Osteoblast (primary cell): ENCODE measurements at regions not wholly inside any gene's neighbourhood (a gene's known extent, or its start where the extent isn't known, plus 50 kb on each side); places are given as distances from the start of the nearest gene placed in this dataset.

Experiments used
- DNase-seq: peaks from one replicate; pipeline ENCODE4 v3.0.0; 2011; ENCODE audit warnings: low spot score, mixed read lengths; ENCODE audit not compliant: insufficient read length; ENCODE audit errors: missing footprints
- H2AFZ ChIP-seq: 2 replicates; pipeline ENCODE4 v1.6.0; 2011; ENCODE audit warnings: mild to moderate bottlenecking, low read length
- H3K27ac ChIP-seq: 2 replicates; pipeline ENCODE4 v1.5.1; 2011; ENCODE audit warnings: mild to moderate bottlenecking, low read depth, low read length, moderate library complexity
- H3K27me3 ChIP-seq: 2 replicates; pipeline ENCODE4 v1.6.0; 2012; ENCODE audit warnings: mild to moderate bottlenecking, control low read depth, inconsistent platforms, low read length, moderate library complexity; ENCODE audit not compliant: insufficient read depth
- H3K36me3 ChIP-seq: 2 replicates; pipeline ENCODE4 v1.5.1; 2011; ENCODE audit warnings: mild to moderate bottlenecking, low read length, control low read depth, moderate library complexity; ENCODE audit not compliant: insufficient read depth
- H3K4me1 ChIP-seq: 2 replicates; pipeline ENCODE4 v1.5.1; 2011; ENCODE audit warnings: mild to moderate bottlenecking, low read length, control low read depth, moderate library complexity; ENCODE audit not compliant: insufficient read depth
- H3K4me2 ChIP-seq: 2 replicates; pipeline ENCODE4 v1.6.0; 2011; ENCODE audit warnings: mild to moderate bottlenecking, low read length; ENCODE audit not compliant: insufficient read depth
- H3K4me3 ChIP-seq: fragments of 200-600 bp; sonication (generic); 3 replicates; pipeline ENCODE4 v1.5.1; 2012; ENCODE audit warnings: mild to moderate bottlenecking, low read length, inconsistent platforms; ENCODE audit not compliant: insufficient read depth
- H3K79me2 ChIP-seq: 2 replicates; pipeline ENCODE4 v1.6.0; 2012; ENCODE audit warnings: mild to moderate bottlenecking, low read length, control low read depth, inconsistent platforms; ENCODE audit not compliant: insufficient read depth
- H3K9me3 ChIP-seq: 2 replicates; pipeline ENCODE4 v1.5.1; 2011; ENCODE audit warnings: low read depth, low read length, control low read depth
- H4K20me1 ChIP-seq: 2 replicates; pipeline ENCODE4 v1.6.0; 2012; ENCODE audit warnings: mild to moderate bottlenecking, low read length, control low read depth; ENCODE audit not compliant: insufficient read depth
- TF ChIP-seq, protein P1 (sequence below): IDR thresholded peaks from 2 replicates; pipeline ENCODE4 v1.5.1; 2011; ENCODE audit warnings: mild to moderate bottlenecking, low read depth, low read length, moderate library complexity; ENCODE audit errors: extremely low read depth

DNA sequence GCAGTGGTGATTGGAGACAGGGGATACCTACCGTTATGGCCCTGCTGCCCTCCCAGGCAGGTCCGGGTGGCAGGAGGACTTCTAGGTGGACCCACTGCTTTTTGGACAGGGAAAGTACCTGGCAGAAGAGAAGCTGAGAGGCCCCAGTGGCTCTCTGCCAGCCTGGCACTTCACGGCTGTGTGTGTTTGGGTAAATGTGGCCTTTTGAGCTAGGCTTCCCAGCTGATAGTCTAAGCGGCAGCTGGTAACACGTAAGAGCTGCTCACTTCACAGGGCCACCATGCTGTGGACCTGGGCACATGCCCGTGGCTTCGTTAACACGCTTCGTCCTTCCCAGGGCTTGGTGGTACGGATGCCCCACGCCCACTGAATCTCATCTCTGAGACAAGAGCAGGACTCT is 92.0 kb upstream of the CLCN4 start:
- Histone ChIP-seq H3K36me3 (peaks cover 12% of the 10 kb centered on the region), H3K4me1 (no peaks in the 10 kb centered on the region), H3K9me3 (no peaks in the 10 kb centered on the region)

DNA sequence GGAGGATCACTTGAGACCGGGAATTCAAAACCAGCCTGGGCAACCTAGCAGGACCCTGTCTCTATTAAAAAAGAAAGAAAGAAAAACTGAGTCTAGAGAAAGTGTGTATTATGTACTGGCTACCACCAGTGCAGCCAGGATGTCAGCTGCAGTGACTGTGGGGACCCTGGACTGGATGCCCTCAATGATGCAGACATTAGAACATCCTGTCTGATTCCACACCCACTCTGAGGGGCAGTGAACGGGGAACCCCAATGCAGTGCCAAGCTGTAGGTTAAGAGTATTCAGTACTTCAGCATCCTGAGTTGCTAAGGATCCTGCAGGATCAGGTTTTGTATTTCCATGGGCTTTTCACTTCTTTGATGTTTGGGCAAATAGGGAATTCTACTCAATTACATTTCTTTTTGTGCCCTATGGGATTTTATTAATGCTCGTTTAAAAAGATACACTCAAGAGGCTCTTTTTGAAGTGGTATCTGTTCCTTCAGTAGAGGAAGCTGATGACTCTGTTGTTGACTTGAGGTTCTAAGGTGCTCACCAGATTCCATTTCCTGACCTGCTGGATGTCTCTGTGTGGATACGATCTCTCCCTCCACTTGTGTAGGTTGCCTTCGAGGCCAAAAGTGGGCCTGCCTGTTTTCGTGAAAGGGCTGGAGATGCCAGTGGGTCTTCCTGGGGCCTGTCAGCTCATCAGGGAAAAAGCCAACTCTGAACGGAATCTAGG is 85.9 kb upstream of the CLCN4 start:
- Histone ChIP-seq H4K20me1 (peaks cover 12% of the 10 kb centered on the region), H3K36me3 (peaks cover 21% of the 10 kb centered on the region), H3K27me3 (no peaks in the 10 kb centered on the region), H3K4me1 (no peaks in the 10 kb centered on the region), H2AFZ (no peak overlapping the region), H3K9me3 (no peaks in the 10 kb centered on the region), H3K27ac (no peak overlapping the region), H3K4me2 (no peak overlapping the region), H3K79me2 (peaks cover 3% of the 10 kb centered on the region), H3K4me3 (no peak overlapping the region)
- TF ChIP-seq, protein P1, sequence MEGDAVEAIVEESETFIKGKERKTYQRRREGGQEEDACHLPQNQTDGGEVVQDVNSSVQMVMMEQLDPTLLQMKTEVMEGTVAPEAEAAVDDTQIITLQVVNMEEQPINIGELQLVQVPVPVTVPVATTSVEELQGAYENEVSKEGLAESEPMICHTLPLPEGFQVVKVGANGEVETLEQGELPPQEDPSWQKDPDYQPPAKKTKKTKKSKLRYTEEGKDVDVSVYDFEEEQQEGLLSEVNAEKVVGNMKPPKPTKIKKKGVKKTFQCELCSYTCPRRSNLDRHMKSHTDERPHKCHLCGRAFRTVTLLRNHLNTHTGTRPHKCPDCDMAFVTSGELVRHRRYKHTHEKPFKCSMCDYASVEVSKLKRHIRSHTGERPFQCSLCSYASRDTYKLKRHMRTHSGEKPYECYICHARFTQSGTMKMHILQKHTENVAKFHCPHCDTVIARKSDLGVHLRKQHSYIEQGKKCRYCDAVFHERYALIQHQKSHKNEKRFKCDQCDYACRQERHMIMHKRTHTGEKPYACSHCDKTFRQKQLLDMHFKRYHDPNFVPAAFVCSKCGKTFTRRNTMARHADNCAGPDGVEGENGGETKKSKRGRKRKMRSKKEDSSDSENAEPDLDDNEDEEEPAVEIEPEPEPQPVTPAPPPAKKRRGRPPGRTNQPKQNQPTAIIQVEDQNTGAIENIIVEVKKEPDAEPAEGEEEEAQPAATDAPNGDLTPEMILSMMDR, result no peak
- no peak for DNase-seq

More for the DNA sequence above, 92.0 kb upstream of the CLCN4 start:
- no peak overlapping the region for H3K4me3 ChIP-seq
- H3K27me3 ChIP-seq, result no peaks in the 10 kb centered on the region
- H3K27ac ChIP-seq, result no peak overlapping the region
- TF ChIP-seq, protein P1, result no peak
- H3K4me2 ChIP-seq, result no peak overlapping the region
- no peak overlapping the region for H2AFZ ChIP-seq
- peaks cover 13% of the 10 kb centered on the region for H3K79me2 ChIP-seq
- DNase-seq, result no peak
- H4K20me1 ChIP-seq, result peaks cover 9% of the 10 kb centered on the region

DNA sequence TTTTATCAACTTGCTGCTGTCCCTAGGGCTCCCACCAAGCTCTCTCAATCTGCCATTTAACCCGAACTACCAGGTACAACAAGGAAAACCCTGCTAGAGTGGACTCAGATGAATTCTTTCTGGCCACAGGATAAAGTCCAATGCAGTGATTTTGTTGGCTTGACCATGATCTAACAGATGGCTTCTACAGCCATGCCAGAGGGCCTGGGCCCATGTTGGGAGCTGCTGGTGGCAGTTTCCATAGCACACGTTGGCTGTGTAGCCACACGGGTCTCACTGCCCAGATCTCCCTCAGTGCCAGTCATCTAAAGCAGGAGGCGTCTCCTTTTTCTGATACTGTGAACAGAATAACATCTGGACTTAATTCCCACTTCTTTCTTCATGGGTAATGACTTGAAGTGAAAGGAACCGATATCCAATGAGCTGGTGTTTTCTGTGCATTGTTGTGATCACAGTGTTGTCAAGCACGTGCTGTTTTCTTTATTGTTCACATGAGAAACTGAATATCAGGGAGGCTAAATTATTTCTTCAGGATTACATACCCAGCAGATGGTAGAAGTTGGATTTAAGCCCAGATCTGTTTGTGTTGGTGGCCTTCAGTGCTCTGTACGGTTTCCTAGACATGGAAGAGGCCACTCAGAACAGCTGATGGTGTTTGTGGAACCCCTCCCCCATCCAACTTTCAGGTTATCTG is 85.2 kb upstream of the CLCN4 start:
- DNase-seq, result no peak
- Histone ChIP-seq H3K4me2 (no peak overlapping the region), H3K27me3 (no peaks in the 10 kb centered on the region), H3K9me3 (no peaks in the 10 kb centered on the region), H2AFZ (no peak overlapping the region), H3K79me2 (peaks cover 3% of the 10 kb centered on the region), H4K20me1 (peaks cover 12% of the 10 kb centered on the region), H3K4me3 (no peak overlapping the region), H3K27ac (no peak overlapping the region), H3K4me1 (no peaks in the 10 kb centered on the region), H3K36me3 (peaks cover 21% of the 10 kb centered on the region)
- TF ChIP-seq, protein P1, result no peak
